Peyer's patch (tissue), 4 donors: ENCODE measurements at regions not wholly inside any gene's neighbourhood (a gene's known extent, or its start where the extent isn't known, plus 50 kb on each side); places are given as distances from the start of the nearest gene placed in this dataset.

Experiments
- CTCF ChIP-seq, 6 experiments: fragments of 450-650 bp in 4 of 6; fragments of 200-600 bp in 2 of 6; sonication (generic) in 1 of 6; IDR thresholded peaks; one replicate each; pipeline ENCODE4 v1.5.1; 2017 to 2019; ENCODE audit warnings: antibody characterized with exemption in 6 of 6, mild to moderate bottlenecking in 3 of 6, moderate library complexity in 1 of 6
- POLR2A ChIP-seq, 2 donors: fragments of 450-650 bp; IDR thresholded peaks; one replicate each; pipeline ENCODE4 v1.5.1; 2017; ENCODE audit warnings: antibody characterized with exemption in 2 of 2, mild to moderate bottlenecking in 2 of 2, moderate library complexity in 2 of 2

GRCh38 chr13:110773480-110773879 lies 60.0 kb downstream of the ING1 start:
- no peak for TF ChIP-seq CTCF (IDR thresholded peaks at IDR 0.05)
- TF ChIP-seq POLR2A (IDR thresholded peaks at IDR 0.05): no peak
